Esophagus squamous epithelium (tissue), 5 donors: ENCODE measurements at regions not wholly inside any gene's neighbourhood (a gene's known extent, or its start where the extent isn't known, plus 50 kb on each side); places are given as distances from the start of the nearest gene placed in this dataset.

Source experiments
- DNase-seq: peaks from one replicate; lab custom pipeline; 2025; lab: John Stamatoyannopoulos, UW
- H3K27ac ChIP-seq, 4 donors: fragments of 200-600 bp; sonication (generic); one replicate each; pipeline ENCODE4 v1.5.1; 2016 to 2019; ENCODE audit warnings: mild to moderate bottlenecking in 1 of 4
- H3K27me3 ChIP-seq, 4 donors: fragments of 200-600 bp; sonication (generic); 1 replicate in 3 of 4; 2 replicates in 1 of 4; pipeline versions ENCODE4 v1.5.1 to v1.6.0; 2017 to 2021; ENCODE audit warnings: antibody characterized with exemption in 1 of 4
- H3K36me3 ChIP-seq, 3 donors: fragments of 200-600 bp; sonication (generic); one replicate each; pipeline ENCODE4 v1.5.1; 2016 to 2019
- H3K4me1 ChIP-seq, 3 donors: fragments of 200-600 bp; sonication (generic); one replicate each; pipeline ENCODE4 v1.5.1; 2017 to 2019
- H3K4me3 ChIP-seq, 4 donors: fragments of 200-600 bp; sonication (generic); 1 replicate in 3 of 4; 2 replicates in 1 of 4; pipeline ENCODE4 v1.5.1; 2016 to 2019; ENCODE audit warnings: mild to moderate bottlenecking in 2 of 4, moderate library complexity in 1 of 4
- H3K9me3 ChIP-seq, 3 donors: fragments of 200-600 bp; sonication (generic); one replicate each; pipeline ENCODE4 v1.5.1; 2016 to 2019
- CTCF ChIP-seq, 6 experiments: fragments of 450-650 bp in 4 of 6; fragments of 200-600 bp in 2 of 6; sonication (generic) in 2 of 6; IDR thresholded peaks; one replicate each; pipeline ENCODE4 v1.5.1; 2016 to 2019; ENCODE audit warnings: antibody characterized with exemption in 6 of 6, mild to moderate bottlenecking in 4 of 6, moderate library complexity in 4 of 6
- POLR2A ChIP-seq, 4 donors: fragments of 450-650 bp; IDR thresholded peaks; one replicate each; pipeline ENCODE4 v1.6.1; 2017; ENCODE audit warnings: antibody characterized with exemption in 4 of 4, mild to moderate bottlenecking in 4 of 4, moderate library complexity in 3 of 4
- WGBS, 2 donors: methylation state at CpG; one replicate each; pipeline ENCODE4 v1.1.5; 2018; 5-methylcytosine and 5-hydroxymethylcytosine counted together
- intact Hi-C: fragments of 100-400 bp; cut with DNase I; formaldehyde crosslinking; loops from one replicate; pipeline ENCODE4 v1.15.0; 2022
- donor health status: DM: yes; HTN: yes; CAD: no.

GRCh38 chr18:49717617-49718016 is 95.7 kb downstream of the ACAA2 start:
- DNase-seq = no peak
- Histone ChIP-seq H3K27me3 (peaks cover 0 to 12% (median 0%) of the 10 kb centered on the region in 4 donors), H3K27ac (no peak overlapping the region), H3K36me3 (no peaks in the 10 kb centered on the region), H3K4me3 (no peak overlapping the region), H3K4me1 (no peaks in the 10 kb centered on the region), H3K9me3 (no peaks in the 10 kb centered on the region)
- intact Hi-C loops = no loop called here
- TF ChIP-seq POLR2A (IDR thresholded peaks at IDR 0.05) = no peak
- TF ChIP-seq CTCF (IDR thresholded peaks at IDR 0.05) = no peak
- 59 to 60% methylated on average over 2 to 3 of the region's 3 CpGs for WGBS, 2 donors

- WGBS, 2 donors = 64% methylated on average over 3 of the region's 6 CpGs; no CpG with 5 or more reads in 1 of the 2 donors
These were observed 97.3 kb downstream of the ACAA2 start for GRCh38 chr18:49716035-49716434.

GRCh38 chr18:49709347-49709690 is 104.0 kb downstream of the ACAA2 start:
- DNase-seq = no peak
- Histone ChIP-seq H3K4me1 (peaks cover 0 to 2% (median 0%) of the 10 kb centered on the region in 3 donors), H3K4me3 (no peak overlapping the region), H3K36me3 (no peaks in the 10 kb centered on the region), H3K9me3 (no peaks in the 10 kb centered on the region), H3K27me3 (no peaks in the 10 kb centered on the region), H3K27ac (no peak overlapping the region)
- WGBS, 2 donors = 35 to 42% methylated on average over 2 of the region's 2 CpGs
- TF ChIP-seq POLR2A (IDR thresholded peaks at IDR 0.05) = no peak
- no peak for TF ChIP-seq CTCF (IDR thresholded peaks at IDR 0.05)
- intact Hi-C loops = no loop called here

More at GRCh38 chr18:49716035-49716434, 97.3 kb downstream of the ACAA2 start:
- Histone ChIP-seq H3K27me3 (peaks cover 0 to 12% (median 0%) of the 10 kb centered on the region in 4 donors), H3K9me3 (no peaks in the 10 kb centered on the region), H3K36me3 (no peaks in the 10 kb centered on the region), H3K4me1 (no peaks in the 10 kb centered on the region), H3K4me3 (no peak overlapping the region), H3K27ac (no peak overlapping the region)
- intact Hi-C loops = no loop called here
- no peak for TF ChIP-seq CTCF (IDR thresholded peaks at IDR 0.05)
- no peak for TF ChIP-seq POLR2A (IDR thresholded peaks at IDR 0.05)
- DNase-seq = no peak

GRCh38 chr18:49708662-49709346 is 104.5 kb downstream of the ACAA2 start:
- no peak for DNase-seq

More at GRCh38 chr18:49708662-49709346, 104.5 kb downstream of the ACAA2 start:
- Histone ChIP-seq H3K27ac (no peak overlapping the region), H3K4me3 (no peak overlapping the region), H3K36me3 (no peaks in the 10 kb centered on the region), H3K9me3 (no peaks in the 10 kb centered on the region), H3K4me1 (peaks cover 0 to 7% (median 0%) of the 10 kb centered on the region in 3 donors), H3K27me3 (no peaks in the 10 kb centered on the region)
- intact Hi-C loops = no loop called here
- WGBS, 2 donors = 71 to 81% methylated on average over 2 to 6 of the region's 6 CpGs
- no peak for TF ChIP-seq POLR2A (IDR thresholded peaks at IDR 0.05)
- TF ChIP-seq CTCF (IDR thresholded peaks at IDR 0.05) = no peak
